ENCODE measurements at regions not wholly inside any gene's neighbourhood (a gene's known extent, or its start where the extent isn't known, plus 50 kb on each side); places are given as distances from the start of the nearest gene placed in this dataset.

DNA sequence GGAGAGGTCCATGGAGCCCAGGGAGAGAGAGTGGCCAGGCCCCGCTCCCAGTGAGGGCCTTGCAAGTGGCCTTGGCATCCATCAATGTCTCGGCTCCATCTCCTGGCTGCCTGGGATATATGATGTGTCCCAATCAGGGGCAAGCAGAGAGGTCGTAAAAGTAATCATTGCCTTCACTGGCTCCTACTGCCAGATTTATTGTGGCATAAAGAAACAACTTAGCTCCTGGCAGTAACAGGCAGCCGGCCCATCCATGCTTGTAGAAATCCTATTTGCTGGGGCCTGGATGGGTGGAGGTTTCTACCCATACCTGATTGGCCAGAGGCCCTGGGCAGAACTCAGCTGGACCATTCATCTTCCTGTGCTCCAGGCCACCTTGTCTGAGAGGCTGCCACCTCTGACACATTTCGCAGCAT, 272.6 kb downstream of the MATN1 start:
- no peak for TF ChIP-seq BHLHE40 (IDR thresholded peaks at IDR 0.05; ENCODE audit: borderline replicate concordance)
- TF ChIP-seq FOXM1 (IDR thresholded peaks at IDR 0.05; ENCODE audit: borderline replicate concordance): no peak
